OCI-LY1 (cell line): ENCODE measurements at regions not wholly inside any gene's neighbourhood (a gene's known extent, or its start where the extent isn't known, plus 50 kb on each side); places are given as distances from the start of the nearest gene placed in this dataset.
"Not testable (repeated sequence)": the region's sequence is repeated elsewhere in the genome, so short reads cannot be mapped to it uniquely, and the experiment has no call there.

Experiments
- CTCF ChIP-seq: fragments of 200-600 bp; sonication (generic), shearing (Covaris generic); IDR thresholded peaks from 2 replicates; pipeline ENCODE4 v1.5.1; 2017; ENCODE audit warnings: mild to moderate bottlenecking, antibody characterized with exemption, low read length, moderate library complexity, mixed read lengths
- EZH2 ChIP-seq: fragments of 200-600 bp; sonication (generic), shearing (Covaris generic); IDR thresholded peaks from 2 replicates; pipeline ENCODE4 v1.8.0; 2017; ENCODE audit warnings: borderline replicate concordance, mixed run types, mild to moderate bottlenecking, antibody characterized with exemption, low read length, moderate library complexity, mixed read lengths

GRCh38 chr20:7175827-7176226, 408.3 kb downstream of the BMP2 start:
- not testable (repeated sequence) for TF ChIP-seq CTCF, EZH2
